ENCODE measurements at regions not wholly inside any gene's neighbourhood (a gene's known extent, or its start where the extent isn't known, plus 50 kb on each side); places are given as distances from the start of the nearest gene placed in this dataset.

- TF ChIP-seq CTCF (IDR thresholded peaks at IDR 0.05): no peak
- no peak for TF ChIP-seq POLR2A (IDR thresholded peaks at IDR 0.05)
- TF ChIP-seq POLR2AphosphoS5 (IDR thresholded peaks at IDR 0.05; ENCODE audit: insufficient read depth in 1 of 2, low read depth in 1 of 2): no peak
Measured at GRCh38 chr20:22285555-22285954, 298.8 kb downstream of the FOXA2 start.

Data from vagina (tissue), 2 donors.